IMR-90 (cell line): ENCODE measurements at regions not wholly inside any gene's neighbourhood (a gene's known extent, or its start where the extent isn't known, plus 50 kb on each side); places are given as distances from the start of the nearest gene placed in this dataset.

Source experiments
- ATAC-seq: fragments of 200-7000 bp; cut with Tn5 transposase; 2 replicates; pipeline ENCODE4 v1.9.1; 2020; ENCODE audit warnings: low read depth, mild to moderate bottlenecking, moderate library complexity
- BruUV-seq: library from RNA; stranded (reverse); fragments of 400-500 nt; replicated peaks from 2 replicates; lab custom pipeline; 2021; lab: Mats Ljungman, UMichigan
- CTCF ChIA-PET: fragments of 300-600 bp; formaldehyde crosslinking; extraction: SDS; loops from one replicate; lab custom pipeline; 2021; ENCODE audit warnings: antibody characterized with exemption; lab: Yijun Ruan, JAX
- POLR2A ChIA-PET: fragments of 300-600 bp; sonication (Branson Sonifier 250); formaldehyde crosslinking; loops from one replicate; lab custom pipeline; 2022; ENCODE audit warnings: antibody characterized with exemption; ENCODE audit not compliant: unreplicated experiment; lab: Charles Lee
- DNase-seq: peaks from one replicate; pipeline ENCODE4 v3.0.0; 2013
- H2AFZ ChIP-seq: replicated peaks from 2 replicates; pipeline ENCODE3; 2013; ENCODE audit warnings: low read length, mild to moderate bottlenecking; ENCODE audit not compliant: poor library complexity
- H2AK5ac ChIP-seq: 2 replicates; pipeline ENCODE4 v1.6.1; 2013; ENCODE audit warnings: low read depth, low read length, inconsistent platforms
- H2AK9ac ChIP-seq: replicated peaks from 2 replicates; pipeline ENCODE3; 2013; ENCODE audit warnings: mild to moderate bottlenecking, low read depth, low read length, moderate library complexity; ENCODE audit not compliant: poor library complexity
- H2BK120ac ChIP-seq: 2 replicates; pipeline ENCODE4 v1.6.1; 2013; ENCODE audit warnings: low read depth, low read length, inconsistent platforms
- H2BK15ac ChIP-seq: 3 replicates; pipeline ENCODE4 v1.6.1; 2013; ENCODE audit warnings: low read depth, low read length, inconsistent platforms
- H2BK20ac ChIP-seq: 2 replicates; pipeline ENCODE4 v1.6.1; 2013; ENCODE audit warnings: low read depth, mild to moderate bottlenecking, inconsistent platforms, low read length, moderate library complexity
- H2BK5ac ChIP-seq: 2 replicates; pipeline ENCODE4 v1.6.1; 2013; ENCODE audit warnings: mild to moderate bottlenecking, low read depth, low read length, inconsistent platforms; ENCODE audit not compliant: poor library complexity, severe bottlenecking
- H3K14ac ChIP-seq: replicated peaks from 2 replicates; pipeline ENCODE4 v1.6.1; 2013; ENCODE audit warnings: low read depth, low read length, inconsistent platforms
- H3K18ac ChIP-seq: 2 replicates; pipeline ENCODE4 v1.6.1; 2013; ENCODE audit warnings: low read depth, low read length, control low read depth
- H3K23ac ChIP-seq: 2 replicates; pipeline ENCODE4 v1.6.1; 2013; ENCODE audit warnings: low read depth, low read length, inconsistent platforms
- H3K27ac ChIP-seq: 2 replicates; pipeline ENCODE4 v1.5.1; 2013; ENCODE audit warnings: mild to moderate bottlenecking, control low read depth, low read length; ENCODE audit not compliant: insufficient read depth
- H3K27me3 ChIP-seq: 2 replicates; pipeline ENCODE4 v1.6.1; 2013; ENCODE audit warnings: low read length; ENCODE audit not compliant: control insufficient read depth, insufficient read depth
- H3K36me3 ChIP-seq: 2 replicates; pipeline ENCODE4 v1.6.1; 2013; ENCODE audit warnings: low read length, mixed read lengths; ENCODE audit not compliant: control insufficient read depth, insufficient read depth
- H3K4ac ChIP-seq: 2 replicates; pipeline ENCODE4 v1.6.1; 2013; ENCODE audit warnings: low read depth, low read length, inconsistent platforms
- H3K4me1 ChIP-seq: 2 replicates; pipeline ENCODE4 v1.6.1; 2013; ENCODE audit warnings: low read length, mixed read lengths; ENCODE audit not compliant: control insufficient read depth, insufficient read depth
- H3K4me2 ChIP-seq: 2 replicates; pipeline ENCODE4 v1.6.1; 2013; ENCODE audit warnings: low read depth, mild to moderate bottlenecking, control low read depth, low read length, moderate library complexity
- H3K4me3 ChIP-seq: 2 replicates; pipeline ENCODE4 v1.5.1; 2013; ENCODE audit warnings: low read depth, mild to moderate bottlenecking, control low read depth, low read length, moderate library complexity; ENCODE audit not compliant: insufficient read depth
- H3K56ac ChIP-seq: 2 replicates; pipeline ENCODE4 v1.6.1; 2013; ENCODE audit warnings: low read length, inconsistent platforms; ENCODE audit not compliant: insufficient read depth; ENCODE audit errors: extremely low read depth
- H3K79me1 ChIP-seq, 2 experiments: 2 replicates each; pipeline ENCODE4 v1.6.1; 2013; ENCODE audit warnings: low read length in 2 of 2, inconsistent platforms in 1 of 2, low read depth in 1 of 2
- H3K9ac ChIP-seq: 2 replicates; pipeline ENCODE4 v1.6.1; 2013; ENCODE audit warnings: low read depth, low read length, control low read depth
- H3K9me1 ChIP-seq: 2 replicates; pipeline ENCODE4 v1.6.1; 2013; ENCODE audit warnings: low read length, inconsistent platforms; ENCODE audit not compliant: insufficient read depth
- H3K9me3 ChIP-seq: 2 replicates; pipeline ENCODE4 v1.6.1; 2013; ENCODE audit warnings: low read length; ENCODE audit not compliant: control insufficient read depth, insufficient read depth
- H4K20me1 ChIP-seq: 2 replicates; pipeline ENCODE4 v1.6.1; 2013; ENCODE audit warnings: low read length, inconsistent platforms; ENCODE audit not compliant: insufficient read depth
- H4K5ac ChIP-seq: 2 replicates; pipeline ENCODE4 v1.6.1; 2013; ENCODE audit warnings: mild to moderate bottlenecking, low read depth, low read length, control low read depth
- H4K8ac ChIP-seq, 2 experiments: 2 replicates each; pipeline ENCODE4 v1.6.1; 2013; ENCODE audit warnings: low read depth in 2 of 2, low read length in 2 of 2, control low read depth in 1 of 2, inconsistent platforms in 1 of 2
- H4K91ac ChIP-seq: 2 replicates; pipeline ENCODE4 v1.6.1; 2013; ENCODE audit warnings: low read depth, low read length, inconsistent platforms; ENCODE audit not compliant: insufficient read depth
- BHLHE40 ChIP-seq: fragments of 150-350 bp; IDR thresholded peaks from 2 replicates; pipeline ENCODE4 v1.6.1; 2016; ENCODE audit warnings: mild to moderate bottlenecking, low read depth, low read length
- CEBPB ChIP-seq: IDR thresholded peaks from 2 replicates; pipeline ENCODE4 v1.6.1; 2012; ENCODE audit warnings: low read depth, low read length, improper control_type of control experiment
- CHD1 ChIP-seq: IDR thresholded peaks from 2 replicates; pipeline ENCODE4 v1.6.1; 2012; ENCODE audit warnings: low read depth, low read length, improper control_type of control experiment
- CTCF ChIP-seq: conservative IDR thresholded peaks from 2 replicates; pipeline ENCODE4 v1.5.1; 2012; ENCODE audit warnings: mild to moderate bottlenecking, low read depth, low read length, improper control_type of control experiment
- FOS ChIP-seq: fragments of 150-350 bp; IDR thresholded peaks from 2 replicates; pipeline ENCODE4 v1.6.1; 2016; ENCODE audit warnings: low read depth, low read length
- MAZ ChIP-seq: IDR thresholded peaks from 2 replicates; pipeline ENCODE4 v1.6.1; 2012; ENCODE audit warnings: low read depth, mild to moderate bottlenecking, low read length, improper control_type of control experiment, moderate library complexity, borderline replicate concordance
- MXI1 ChIP-seq: IDR thresholded peaks from 2 replicates; pipeline ENCODE4 v1.6.1; 2012; ENCODE audit warnings: low read depth, mild to moderate bottlenecking, low read length, moderate library complexity, borderline replicate concordance
- NFE2L2 ChIP-seq: fragments of 150-350 bp; IDR thresholded peaks from 2 replicates; pipeline ENCODE4 v1.6.1; 2016; ENCODE audit warnings: low read depth, mild to moderate bottlenecking, low read length
- RCOR1 ChIP-seq: IDR thresholded peaks from 2 replicates; pipeline ENCODE4 v1.6.1; 2012; ENCODE audit warnings: mild to moderate bottlenecking, low read length, improper control_type of control experiment; ENCODE audit not compliant: insufficient replicate concordance
- RFX5 ChIP-seq: IDR thresholded peaks from 2 replicates; pipeline ENCODE4 v1.8.0; 2012; ENCODE audit warnings: low read depth, mild to moderate bottlenecking, low read length, moderate library complexity
- SMC3 ChIP-seq: fragments of 150-350 bp; IDR thresholded peaks from 2 replicates; pipeline ENCODE4 v1.6.1; 2016; ENCODE audit warnings: low read depth, mild to moderate bottlenecking, antibody characterized with exemption, low read length, moderate library complexity
- USF2 ChIP-seq: fragments of 150-350 bp; IDR thresholded peaks from 2 replicates; pipeline ENCODE4 v1.6.1; 2017; ENCODE audit warnings: mild to moderate bottlenecking, antibody characterized with exemption, low read length, low read depth
- WGBS, 2 experiments: methylation state at CpG; one replicate each; pipeline versions ENCODE4 v1.1.5 to v1.1.7; 2013; ENCODE audit warnings: missing lambda C conversion rate in 2 of 2; ENCODE audit not compliant: insufficient read length in 1 of 2; ENCODE audit errors: extremely low coverage in 2 of 2; 5-methylcytosine and 5-hydroxymethylcytosine counted together
- dilution Hi-C: fragments of 300-500 bp; cut with HindIII; formaldehyde crosslinking; loops from one replicate; pipeline ENCODE4 v1.14.3; 2018; ENCODE audit warnings: low sequenced_read_pairs; ENCODE audit not compliant: unreplicated experiment
- in situ Hi-C: fragments of 300-500 bp; cut with MboI; formaldehyde crosslinking; loops from 3 replicates; pipeline ENCODE4 v1.14.3; 2019; ENCODE audit warnings: low sequenced_read_pairs, inconsistent platforms, mixed read lengths
- intact Hi-C: fragments of 100-400 bp; cut with micrococcal nuclease; formaldehyde crosslinking; loops from 2 replicates; pipeline ENCODE4 v1.10.0; 2022

- Histone ChIP-seq H3K4ac (no peak overlapping the region), H4K8ac (no peak overlapping the region), H3K56ac (no peak overlapping the region), H3K27me3 (no peaks in the 10 kb centered on the region), H2BK20ac (no peak overlapping the region), H3K18ac (no peak overlapping the region), H2AK9ac (no peak overlapping the region), H3K9me1 (no peaks in the 10 kb centered on the region), H3K36me3 (no peaks in the 10 kb centered on the region), H2BK15ac (no peak overlapping the region), H3K79me1 (no peaks in the 10 kb centered on the region), H2BK120ac (no peak overlapping the region), H3K14ac (no peak overlapping the region), H2AK5ac (no peak overlapping the region), H3K4me1 (no peaks in the 10 kb centered on the region), H3K4me2 (no peak overlapping the region), H3K27ac (no peak overlapping the region), H4K91ac (no peak overlapping the region), H3K23ac (no peak overlapping the region), H4K20me1 (no peaks in the 10 kb centered on the region), H3K4me3 (no peak overlapping the region), H3K9ac (no peak overlapping the region), H2AFZ (no peak overlapping the region), H4K5ac (no peak overlapping the region), H2BK5ac (no peak overlapping the region), H3K9me3 (no peaks in the 10 kb centered on the region)
- ATAC-seq (no peak), DNase-seq (no peak)
- TF ChIP-seq CEBPB (no peak), MAZ (no peak), BHLHE40 (no peak), CTCF (no peak), RFX5 (no peak), FOS (no peak), NFE2L2 (no peak), MXI1 (no peak), USF2 (no peak), SMC3 (no peak), RCOR1 (no peak), CHD1 (no peak)
- intact Hi-C loops: no loop called here
- dilution Hi-C loops: no loop called here
- CTCF ChIA-PET: interaction anchor here (0.7 to 1.0 kb wide), 2 partner anchors 8 to 432 kb away, joined by 3 to 5 read pairs; no protein-coding TSS in a partner anchor
- in situ Hi-C loops: no loop called here
- BruUV-seq: no TSS peak
- no CpG with 5 or more reads among the region's 2 CpGs for WGBS, 2 experiments
- POLR2A ChIA-PET: no interaction called here
Observed at GRCh38 chr6:48048451-48049146, 62.4 kb downstream of the PTCHD4 start.
